T-helper 1 cell treated with Interleukin-12 subunit alpha and Interleukin-12 subunit beta and Interleukin-4 antibody, amounts not matched to agents 30 ng/mL and 1 ng/mL, for 36 hours (primary cell): ENCODE measurements at regions not wholly inside any gene's neighbourhood (a gene's known extent, or its start where the extent isn't known, plus 50 kb on each side); places are given as distances from the start of the nearest gene placed in this dataset.

ENCODE experiments used
- intact Hi-C: fragments of 100-400 bp; cut with micrococcal nuclease; formaldehyde crosslinking; loops from one replicate; pipeline ENCODE4 v1.15.1; 2024

GRCh38 chr11:15897211-15897960 lies 459.0 kb downstream of the SOX6 start:
- intact Hi-C loops = no loop called here

- intact Hi-C loops = no loop called here
These were observed 455.3 kb downstream of the SOX6 start for GRCh38 chr11:15901054-15901453.

- intact Hi-C loops = no loop called here
These were observed 454.6 kb downstream of the SOX6 start for GRCh38 chr11:15901790-15902189.

- intact Hi-C loops = no loop called here
These were observed 453.1 kb downstream of the SOX6 start for GRCh38 chr11:15903246-15903645.

GRCh38 chr11:15905366-15906104 lies 450.8 kb downstream of the SOX6 start:
- intact Hi-C loops = no loop called here

GRCh38 chr11:15906481-15907035 lies 449.8 kb downstream of the SOX6 start:
- intact Hi-C loops = no loop called here

- intact Hi-C loops = no loop called here
These were observed 448.5 kb downstream of the SOX6 start for GRCh38 chr11:15907806-15908205.

- intact Hi-C loops = no loop called here
These were observed 446.3 kb downstream of the SOX6 start for GRCh38 chr11:15909937-15910598.

GRCh38 chr11:15910761-15911160 lies 445.6 kb downstream of the SOX6 start:
- intact Hi-C loops = no loop called here

- intact Hi-C loops = no loop called here
These were observed 444.8 kb downstream of the SOX6 start for GRCh38 chr11:15911377-15912044.

GRCh38 chr11:15912291-15912690 lies 444.1 kb downstream of the SOX6 start:
- intact Hi-C loops = no loop called here

GRCh38 chr11:15912825-15913224 lies 443.5 kb downstream of the SOX6 start:
- intact Hi-C loops = no loop called here

- intact Hi-C loops = no loop called here
These were observed 443.1 kb downstream of the SOX6 start for GRCh38 chr11:15913261-15913660.
